ENCODE measurements at regions not wholly inside any gene's neighbourhood (a gene's known extent, or its start where the extent isn't known, plus 50 kb on each side); places are given as distances from the start of the nearest gene placed in this dataset.

GRCh38 chr10:9209105-9209798 is 1154.8 kb downstream of the GATA3 start:
- 20 to 23% (median 20%) methylated on average over 13 of the region's 13 CpGs for WGBS, 3 donors
- FAIRE-seq, result no peak
- DNase-seq, result peak; percentile 47 to 58
- Histone ChIP-seq H3K27ac (ENCODE audit: low read depth in 1 of 3, low read length in 2 of 3) (no peak overlapping the region), H3K36me3 (ENCODE audit: control insufficient read depth in 3 of 3, insufficient read depth in 2 of 3, low read depth in 1 of 3, low read length in 3 of 3) (no peaks in the 10 kb centered on the region), H3K27me3 (ENCODE audit: control insufficient read depth in 3 of 3, insufficient read depth in 3 of 3, low read length in 3 of 3) (no peaks in the 10 kb centered on the region), H3K4me1 (ENCODE audit: control insufficient read depth in 3 of 3, insufficient read depth in 2 of 3, low read depth in 1 of 3, low read length in 2 of 3) (no peaks in the 10 kb centered on the region), H3K4me3 (ENCODE audit: low read depth in 1 of 3, low read length in 3 of 3) (no peak overlapping the region), H3K9me3 (ENCODE audit: control insufficient read depth in 2 of 2, insufficient read depth in 1 of 2, low read depth in 1 of 2, low read length in 1 of 2) (no peaks in the 10 kb centered on the region)

DNA sequence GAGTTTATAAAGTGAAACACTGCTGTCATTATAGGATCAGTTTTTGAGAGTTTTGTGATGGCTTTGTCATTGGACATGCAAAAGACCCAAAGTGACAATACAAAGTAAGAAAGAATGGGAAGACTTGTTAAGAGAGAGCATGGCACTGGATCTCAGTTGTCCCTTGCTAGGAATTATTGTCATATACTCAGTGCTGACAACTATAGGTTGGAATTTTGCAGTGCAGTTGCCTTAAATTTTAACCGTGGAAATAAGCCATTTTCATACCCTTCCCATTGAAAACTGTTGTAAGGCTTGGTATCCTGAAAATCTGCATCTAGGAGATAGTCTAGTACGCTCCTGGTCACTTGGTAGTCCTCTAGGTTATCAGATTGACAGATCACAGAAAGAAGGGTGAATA is 1156.7 kb downstream of the GATA3 start:
- DNase-seq (no peak), FAIRE-seq (no peak)
- H3K27me3 ChIP-seq (ENCODE audit: control insufficient read depth in 3 of 3, insufficient read depth in 3 of 3, low read length in 3 of 3), result no peaks in the 10 kb centered on the region
- H3K27ac ChIP-seq (ENCODE audit: low read depth in 1 of 3, low read length in 2 of 3), result no peak overlapping the region
- H3K4me1 ChIP-seq (ENCODE audit: control insufficient read depth in 3 of 3, insufficient read depth in 2 of 3, low read depth in 1 of 3, low read length in 2 of 3), result no peaks in the 10 kb centered on the region
- no peaks in the 10 kb centered on the region for H3K9me3 ChIP-seq (ENCODE audit: control insufficient read depth in 2 of 2, insufficient read depth in 1 of 2, low read depth in 1 of 2, low read length in 1 of 2)
- 43 to 52% (median 48%) methylated on average over 2 of the region's 2 CpGs for WGBS, 3 donors
- H3K36me3 ChIP-seq (ENCODE audit: control insufficient read depth in 3 of 3, insufficient read depth in 2 of 3, low read depth in 1 of 3, low read length in 3 of 3), result no peaks in the 10 kb centered on the region
- no peak overlapping the region for H3K4me3 ChIP-seq (ENCODE audit: low read depth in 1 of 3, low read length in 3 of 3)

DNA sequence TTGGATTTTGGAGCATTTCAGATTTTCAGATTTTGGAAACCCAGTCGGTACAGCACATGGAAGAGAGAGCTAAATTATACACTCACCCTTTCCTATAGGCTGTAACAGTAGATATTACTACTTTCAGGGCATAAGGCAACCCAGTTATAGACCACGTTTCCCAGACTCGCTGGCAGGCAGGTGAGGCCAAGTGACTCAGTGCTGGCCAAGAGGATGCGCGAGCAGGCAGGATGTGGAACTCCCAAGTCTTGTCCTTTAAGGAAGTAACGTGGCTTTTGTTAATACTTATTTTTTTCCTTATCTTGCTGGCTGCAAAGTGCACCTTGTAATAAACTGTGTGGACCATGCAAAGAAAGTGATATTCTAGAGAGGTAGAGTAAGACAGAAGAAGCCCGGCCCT is 1160.1 kb downstream of the GATA3 start:
- Histone ChIP-seq H3K36me3 (ENCODE audit: control insufficient read depth in 3 of 3, insufficient read depth in 2 of 3, low read depth in 1 of 3, low read length in 3 of 3) (no peaks in the 10 kb centered on the region), H3K27me3 (ENCODE audit: control insufficient read depth in 3 of 3, insufficient read depth in 3 of 3, low read length in 3 of 3) (no peaks in the 10 kb centered on the region), H3K4me3 (ENCODE audit: low read depth in 1 of 3, low read length in 3 of 3) (no peak overlapping the region), H3K27ac (ENCODE audit: low read depth in 1 of 3, low read length in 2 of 3) (no peak overlapping the region), H3K9me3 (ENCODE audit: control insufficient read depth in 2 of 2, insufficient read depth in 1 of 2, low read depth in 1 of 2, low read length in 1 of 2) (no peaks in the 10 kb centered on the region), H3K4me1 (ENCODE audit: control insufficient read depth in 3 of 3, insufficient read depth in 2 of 3, low read depth in 1 of 3, low read length in 2 of 3) (no peaks in the 10 kb centered on the region)
- DNase-seq (no peak), FAIRE-seq (no peak)
- WGBS, 3 donors, result 49 to 67% (median 53%) methylated on average over 7 of the region's 7 CpGs

DNA sequence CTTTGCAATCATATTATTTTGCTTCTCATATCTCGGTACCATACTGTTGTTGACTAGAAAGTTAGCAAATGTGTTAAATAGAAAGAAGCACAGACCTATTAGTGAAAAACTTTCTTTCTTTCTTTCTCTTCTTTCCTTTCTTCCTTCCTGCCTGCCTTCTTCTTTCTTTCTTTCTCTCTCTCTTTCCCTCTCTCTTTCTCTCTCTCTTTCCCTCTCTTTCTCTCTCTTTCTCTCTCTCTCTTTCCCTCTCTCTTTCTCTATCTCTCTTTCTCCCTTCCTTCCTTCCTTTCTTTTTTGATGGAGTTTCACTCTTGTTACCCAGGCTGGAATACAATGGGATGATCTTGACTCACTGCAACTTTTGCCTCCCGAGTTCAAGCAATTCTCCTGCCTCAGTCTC is 1160.6 kb downstream of the GATA3 start:
- H3K4me3 ChIP-seq (ENCODE audit: low read depth in 1 of 3, low read length in 3 of 3), result no peak overlapping the region
- DNase-seq (no peak), FAIRE-seq (no peak)
- no peak overlapping the region for H3K27ac ChIP-seq (ENCODE audit: low read depth in 1 of 3, low read length in 2 of 3)
- H3K36me3 ChIP-seq (ENCODE audit: control insufficient read depth in 3 of 3, insufficient read depth in 2 of 3, low read depth in 1 of 3, low read length in 3 of 3), result no peaks in the 10 kb centered on the region
- H3K4me1 ChIP-seq (ENCODE audit: control insufficient read depth in 3 of 3, insufficient read depth in 2 of 3, low read depth in 1 of 3, low read length in 2 of 3), result no peaks in the 10 kb centered on the region
- no peaks in the 10 kb centered on the region for H3K27me3 ChIP-seq (ENCODE audit: control insufficient read depth in 3 of 3, insufficient read depth in 3 of 3, low read length in 3 of 3)
- H3K9me3 ChIP-seq (ENCODE audit: control insufficient read depth in 2 of 2, insufficient read depth in 1 of 2, low read depth in 1 of 2, low read length in 1 of 2), result no peaks in the 10 kb centered on the region
- WGBS, 3 donors, result 59 to 83% (median 81%) methylated on average over 2 of the region's 2 CpGs

GRCh38 chr10:9219860-9220259 is 1165.4 kb downstream of the GATA3 start:
- H3K4me1 ChIP-seq (ENCODE audit: control insufficient read depth in 3 of 3, insufficient read depth in 2 of 3, low read depth in 1 of 3, low read length in 2 of 3), result no peaks in the 10 kb centered on the region
- H3K27me3 ChIP-seq (ENCODE audit: control insufficient read depth in 3 of 3, insufficient read depth in 3 of 3, low read length in 3 of 3), result no peaks in the 10 kb centered on the region
- H3K36me3 ChIP-seq (ENCODE audit: control insufficient read depth in 3 of 3, insufficient read depth in 2 of 3, low read depth in 1 of 3, low read length in 3 of 3), result no peaks in the 10 kb centered on the region
- FAIRE-seq (no peak), DNase-seq (no peak)
- no peak overlapping the region for H3K4me3 ChIP-seq (ENCODE audit: low read depth in 1 of 3, low read length in 3 of 3)
- H3K27ac ChIP-seq (ENCODE audit: low read depth in 1 of 3, low read length in 2 of 3), result no peak overlapping the region
- 33 to 54% (median 35%) methylated on average over 4 of the region's 4 CpGs for WGBS, 3 donors
- H3K9me3 ChIP-seq (ENCODE audit: control insufficient read depth in 2 of 2, insufficient read depth in 1 of 2, low read depth in 1 of 2, low read length in 1 of 2), result no peaks in the 10 kb centered on the region

DNA sequence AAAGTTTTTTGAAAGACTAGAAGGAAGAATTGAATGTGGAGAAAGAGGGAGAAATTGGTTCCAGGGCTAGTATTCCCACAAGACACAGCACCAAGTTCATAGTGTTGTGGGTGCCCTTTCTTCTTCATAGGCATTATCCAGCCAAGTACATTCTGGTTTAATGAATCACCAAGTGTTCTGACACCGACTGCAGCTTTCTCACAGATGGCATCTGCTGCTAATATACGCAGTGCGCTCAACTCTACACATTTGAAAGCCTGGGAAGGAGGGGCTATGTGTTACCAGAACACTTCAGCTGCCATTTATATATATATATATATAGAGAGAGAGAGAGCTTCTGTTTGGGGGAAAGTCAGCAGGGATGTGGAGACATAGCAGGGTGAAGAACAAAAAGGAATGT is 1168.4 kb downstream of the GATA3 start:
- no peak overlapping the region for H3K27ac ChIP-seq (ENCODE audit: low read depth in 1 of 3, low read length in 2 of 3)
- no peaks in the 10 kb centered on the region for H3K4me1 ChIP-seq (ENCODE audit: control insufficient read depth in 3 of 3, insufficient read depth in 2 of 3, low read depth in 1 of 3, low read length in 2 of 3)
- peaks cover 0 to 2% of the 10 kb centered on the region in 2 donors for H3K9me3 ChIP-seq (ENCODE audit: control insufficient read depth in 2 of 2, insufficient read depth in 1 of 2, low read depth in 1 of 2, low read length in 1 of 2)
- 67 to 86% (median 82%) methylated on average over 3 of the region's 3 CpGs for WGBS, 3 donors
- no peaks in the 10 kb centered on the region for H3K36me3 ChIP-seq (ENCODE audit: control insufficient read depth in 3 of 3, insufficient read depth in 2 of 3, low read depth in 1 of 3, low read length in 3 of 3)
- no peak for FAIRE-seq
- no peak for DNase-seq
- no peak overlapping the region for H3K4me3 ChIP-seq (ENCODE audit: low read depth in 1 of 3, low read length in 3 of 3)
- H3K27me3 ChIP-seq (ENCODE audit: control insufficient read depth in 3 of 3, insufficient read depth in 3 of 3, low read length in 3 of 3), result no peaks in the 10 kb centered on the region

- Histone ChIP-seq H3K9me3 (ENCODE audit: control insufficient read depth in 2 of 2, insufficient read depth in 1 of 2, low read depth in 1 of 2, low read length in 1 of 2) (peaks cover 0 to 2% of the 10 kb centered on the region in 2 donors), H3K4me1 (ENCODE audit: control insufficient read depth in 3 of 3, insufficient read depth in 2 of 3, low read depth in 1 of 3, low read length in 2 of 3) (no peaks in the 10 kb centered on the region), H3K36me3 (ENCODE audit: control insufficient read depth in 3 of 3, insufficient read depth in 2 of 3, low read depth in 1 of 3, low read length in 3 of 3) (no peaks in the 10 kb centered on the region), H3K27me3 (ENCODE audit: control insufficient read depth in 3 of 3, insufficient read depth in 3 of 3, low read length in 3 of 3) (no peaks in the 10 kb centered on the region), H3K4me3 (ENCODE audit: low read depth in 1 of 3, low read length in 3 of 3) (no peak overlapping the region), H3K27ac (ENCODE audit: low read depth in 1 of 3, low read length in 2 of 3) (no peak overlapping the region)
- 66 to 83% (median 71%) methylated on average over 7 of the region's 7 CpGs for WGBS, 3 donors
- DNase-seq (no peak), FAIRE-seq (no peak)
These were observed 1173.3 kb downstream of the GATA3 start for GRCh38 chr10:9227679-9228365.

GRCh38 chr10:9228771-9229170 is 1174.3 kb downstream of the GATA3 start:
- H3K36me3 ChIP-seq (ENCODE audit: control insufficient read depth in 3 of 3, insufficient read depth in 2 of 3, low read depth in 1 of 3, low read length in 3 of 3), result no peaks in the 10 kb centered on the region
- 82 to 95% (median 86%) methylated on average over 1 of the region's 1 CpG for WGBS, 3 donors
- no peaks in the 10 kb centered on the region for H3K27me3 ChIP-seq (ENCODE audit: control insufficient read depth in 3 of 3, insufficient read depth in 3 of 3, low read length in 3 of 3)
- FAIRE-seq (no peak), DNase-seq (no peak)
- no peaks in the 10 kb centered on the region for H3K4me1 ChIP-seq (ENCODE audit: control insufficient read depth in 3 of 3, insufficient read depth in 2 of 3, low read depth in 1 of 3, low read length in 2 of 3)
- no peak overlapping the region for H3K27ac ChIP-seq (ENCODE audit: low read depth in 1 of 3, low read length in 2 of 3)
- H3K9me3 ChIP-seq (ENCODE audit: control insufficient read depth in 2 of 2, insufficient read depth in 1 of 2, low read depth in 1 of 2, low read length in 1 of 2), result peaks cover 0 to 2% of the 10 kb centered on the region in 2 donors
- H3K4me3 ChIP-seq (ENCODE audit: low read depth in 1 of 3, low read length in 3 of 3), result no peak overlapping the region

Data from small intestine (tissue), 7 donors.